Heart right ventricle (tissue), 16 donors: ENCODE measurements at regions not wholly inside any gene's neighbourhood (a gene's known extent, or its start where the extent isn't known, plus 50 kb on each side); places are given as distances from the start of the nearest gene placed in this dataset.

Experiments
- ATAC-seq, 8 donors: fragments of 200-7000 bp; cut with Tn5 transposase; one replicate each; pipeline ENCODE4 v1.9.1; 2020; ENCODE audit warnings: mild to moderate bottlenecking in 8 of 8, moderate library complexity in 8 of 8, moderate number of reproducible peaks in 1 of 8
- DNase-seq, 2 donors: peaks; one replicate each; pipeline ENCODE4 v3.0.0-alpha.2; 2020
- H3K27ac ChIP-seq, 10 donors: fragments of 200-600 bp; sonication (generic) in 2 of 10; one replicate each; pipeline versions ENCODE4 v1.5.0 to v1.8.0; 2020 to 2022; ENCODE audit warnings: mild to moderate bottlenecking in 3 of 10
- H3K27me3 ChIP-seq, 7 donors: fragments of 200-600 bp; one replicate each; pipeline ENCODE4 v1.8.0; 2021 to 2022; ENCODE audit warnings: mild to moderate bottlenecking in 2 of 7
- H3K36me3 ChIP-seq, 9 donors: fragments of 200-600 bp; sonication (generic) in 1 of 9; one replicate each; pipeline versions ENCODE4 v1.5.0 to v1.8.0; 2020 to 2022; ENCODE audit warnings: mild to moderate bottlenecking in 2 of 9
- H3K4me1 ChIP-seq, 9 donors: fragments of 200-600 bp; sonication (generic) in 1 of 9; one replicate each; pipeline versions ENCODE4 v1.5.0 to v1.8.0; 2020 to 2022; ENCODE audit warnings: mild to moderate bottlenecking in 4 of 9
- H3K4me3 ChIP-seq, 10 donors: fragments of 200-600 bp; sonication (generic) in 2 of 10; one replicate each; pipeline versions ENCODE4 v1.5.0 to v1.8.0; 2020 to 2022; ENCODE audit warnings: mild to moderate bottlenecking in 7 of 10, moderate library complexity in 2 of 10
- H3K9me3 ChIP-seq, 11 donors: fragments of 200-600 bp in 10 of 11; sonication (generic) in 2 of 11; one replicate each; pipeline versions ENCODE4 v1.5.0 to v1.8.0; 2013 to 2022; ENCODE audit warnings: mild to moderate bottlenecking in 2 of 11, control low read depth in 1 of 11, moderate library complexity in 1 of 11
- CTCF ChIP-seq, 9 donors: fragments of 200-600 bp; sonication (generic) in 2 of 9; IDR thresholded peaks; one replicate each; pipeline versions ENCODE4 v1.5.0 to v1.8.0; 2021 to 2022; ENCODE audit warnings: antibody characterized with exemption in 9 of 9, mild to moderate bottlenecking in 5 of 9, moderate library complexity in 1 of 9
- WGBS, 2 donors: extraction: QIAGEN DNeasy Blood & Tissue Kit; methylation state at CpG; one replicate each; pipeline ENCODE4 v1.1.7; 2013; ENCODE audit warnings: inconsistent platforms in 1 of 2; 5-methylcytosine and 5-hydroxymethylcytosine counted together
- intact Hi-C, 10 donors: fragments of 100-400 bp; cut with DNase I; formaldehyde crosslinking; loops; one replicate each; pipeline versions ENCODE4 v1.11.1 to v1.14.2; 2022
- donor health status: Arrhythmogenic right ventricular cardiomyopathy.
- donor health status: ischemic (EF 13 %, LVEDD 7.1; RV severe dilation, severe dysfunction).
- donor health status: healthy with polysubstance abuse.
- donor health status: DM: no; HTN: yes; CAD: no.
- donor health status: DM: no; HTN: no; CAD: no.
- donor health status: ischemic (EF 25% LVEDD 6.9; RV normal size, moderate dysfunction).
- donor health status: ischemic (EF 25% LVEDD 5.7; RV mildly dilated, moderate dysfunction).
- donor health status: healthy.
- donor health status: DM: yes; HTN: yes; CAD: no.
- donor health status: Ischemic cardiomyopathy.
- donor health status: ischemic (EF 35%, LVEDD 5.7; RV mildly dilated, moderate dysfunction).
- donor health status: nonischemic (EF 11% LVEDD 7.7; RV severe dilation, severe dysfunction).
- donor health status: DM: yes; HTN: yes; CAD: no.
- donor health status: PGD.
- donor health status: ischemic (EF 29% LVEDD 5.4; RV normal size, mild dysfunction).
- donor health status: nonischemic (EF 23%, LVEDD 6.1; RV moderate dilation, normal function).

- TF ChIP-seq CTCF (IDR thresholded peaks at IDR 0.05), result no peak
- no peak for ATAC-seq
Measured at GRCh38 chr11:123253911-123254310, 58.9 kb upstream of the CLMP start.

GRCh38 chr11:123253223-123253622 is 58.2 kb upstream of the CLMP start:
- ATAC-seq, result no peak
- no peak overlapping the region for H3K27ac ChIP-seq
- WGBS, 2 donors, result 93 to 94% methylated on average over 8 of the region's 8 CpGs

More at GRCh38 chr11:123253911-123254310, 58.9 kb upstream of the CLMP start:
- Histone ChIP-seq H3K27me3 (peaks cover 0 to 6% (median 0%) of the 10 kb centered on the region in 7 donors), H3K4me3 (no peak overlapping the region), H3K4me1 (peaks cover 0 to 4% (median 0%) of the 10 kb centered on the region in 9 donors), H3K27ac (no peak overlapping the region), H3K9me3 (no peaks in the 10 kb centered on the region), H3K36me3 (no peaks in the 10 kb centered on the region)
- 80 to 85% methylated on average over 3 of the region's 3 CpGs for WGBS, 2 donors
- DNase-seq, result no peak
- intact Hi-C loops, result no loop called here

GRCh38 chr11:123251657-123252344 is 56.8 kb upstream of the CLMP start:
- WGBS, 2 donors, result 37 to 45% methylated on average over 7 of the region's 7 CpGs
- Histone ChIP-seq H3K27me3 (peaks cover 0 to 9% (median 0%) of the 10 kb centered on the region in 7 donors), H3K27ac (no peak overlapping the region), H3K4me3 (no peak overlapping the region), H3K36me3 (no peaks in the 10 kb centered on the region), H3K4me1 (peaks cover 0 to 12% (median 4%) of the 10 kb centered on the region in 9 donors), H3K9me3 (no peaks in the 10 kb centered on the region)
- no peak for TF ChIP-seq CTCF (IDR thresholded peaks at IDR 0.05)
- intact Hi-C loops, result no loop called here
- DNase-seq (peak; percentile 51 to 70), ATAC-seq (peak; percentile 43 to 86 (median 75))

More at GRCh38 chr11:123253223-123253622, 58.2 kb upstream of the CLMP start:
- Histone ChIP-seq H3K4me1 (peaks cover 0 to 4% (median 0%) of the 10 kb centered on the region in 9 donors), H3K4me3 (no peak overlapping the region), H3K9me3 (no peaks in the 10 kb centered on the region), H3K27me3 (peaks cover 0 to 6% (median 0%) of the 10 kb centered on the region in 7 donors), H3K36me3 (no peaks in the 10 kb centered on the region)
- no peak for DNase-seq
- TF ChIP-seq CTCF (IDR thresholded peaks at IDR 0.05), result no peak
- intact Hi-C loops, result no loop called here

GRCh38 chr11:123250892-123251656 is 56.0 kb upstream of the CLMP start:
- no peak overlapping the region for H3K27ac ChIP-seq
- intact Hi-C loops, result no loop called here
- WGBS, 2 donors, result 82 to 84% methylated on average over 11 of the region's 11 CpGs
- no peak for TF ChIP-seq CTCF (IDR thresholded peaks at IDR 0.05)
- H3K36me3 ChIP-seq, result no peaks in the 10 kb centered on the region
- peaks cover 0 to 13% (median 4%) of the 10 kb centered on the region in 9 donors for H3K4me1 ChIP-seq
- DNase-seq (no peak), ATAC-seq (no peak)
- H3K9me3 ChIP-seq, result no peaks in the 10 kb centered on the region
- peaks cover 0 to 11% (median 0%) of the 10 kb centered on the region in 7 donors for H3K27me3 ChIP-seq
- no peak overlapping the region for H3K4me3 ChIP-seq
